ENCODE measurements at regions not wholly inside any gene's neighbourhood (a gene's known extent, or its start where the extent isn't known, plus 50 kb on each side); places are given as distances from the start of the nearest gene placed in this dataset.

DNA sequence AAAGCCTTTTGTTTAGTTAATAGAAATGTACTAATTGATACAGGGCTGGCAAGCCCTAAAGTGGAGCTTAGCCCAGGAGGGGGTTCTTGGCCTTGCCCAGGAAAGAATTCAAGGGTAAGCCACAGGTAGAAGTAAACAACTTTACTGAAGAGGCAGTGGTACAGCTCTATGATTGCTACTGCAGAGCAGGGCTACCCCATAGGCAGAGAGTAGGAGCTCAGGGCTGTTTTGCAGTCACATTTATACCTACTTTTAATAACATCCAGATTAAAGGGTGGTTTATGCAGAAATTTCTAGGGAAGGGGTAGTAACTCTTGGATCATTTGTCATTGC is 680.4 kb upstream of the GJE1 start:
- no peak overlapping the region for H3K4me3 ChIP-seq (ENCODE audit: low read depth, low read length)
- no peak for DNase-seq (ENCODE audit: low read depth)
- TF ChIP-seq, protein P1, sequence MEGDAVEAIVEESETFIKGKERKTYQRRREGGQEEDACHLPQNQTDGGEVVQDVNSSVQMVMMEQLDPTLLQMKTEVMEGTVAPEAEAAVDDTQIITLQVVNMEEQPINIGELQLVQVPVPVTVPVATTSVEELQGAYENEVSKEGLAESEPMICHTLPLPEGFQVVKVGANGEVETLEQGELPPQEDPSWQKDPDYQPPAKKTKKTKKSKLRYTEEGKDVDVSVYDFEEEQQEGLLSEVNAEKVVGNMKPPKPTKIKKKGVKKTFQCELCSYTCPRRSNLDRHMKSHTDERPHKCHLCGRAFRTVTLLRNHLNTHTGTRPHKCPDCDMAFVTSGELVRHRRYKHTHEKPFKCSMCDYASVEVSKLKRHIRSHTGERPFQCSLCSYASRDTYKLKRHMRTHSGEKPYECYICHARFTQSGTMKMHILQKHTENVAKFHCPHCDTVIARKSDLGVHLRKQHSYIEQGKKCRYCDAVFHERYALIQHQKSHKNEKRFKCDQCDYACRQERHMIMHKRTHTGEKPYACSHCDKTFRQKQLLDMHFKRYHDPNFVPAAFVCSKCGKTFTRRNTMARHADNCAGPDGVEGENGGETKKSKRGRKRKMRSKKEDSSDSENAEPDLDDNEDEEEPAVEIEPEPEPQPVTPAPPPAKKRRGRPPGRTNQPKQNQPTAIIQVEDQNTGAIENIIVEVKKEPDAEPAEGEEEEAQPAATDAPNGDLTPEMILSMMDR (IDR thresholded peaks at IDR 0.05; ENCODE audit: control insufficient read depth, extremely low read depth, insufficient read depth) = no peak

DNA sequence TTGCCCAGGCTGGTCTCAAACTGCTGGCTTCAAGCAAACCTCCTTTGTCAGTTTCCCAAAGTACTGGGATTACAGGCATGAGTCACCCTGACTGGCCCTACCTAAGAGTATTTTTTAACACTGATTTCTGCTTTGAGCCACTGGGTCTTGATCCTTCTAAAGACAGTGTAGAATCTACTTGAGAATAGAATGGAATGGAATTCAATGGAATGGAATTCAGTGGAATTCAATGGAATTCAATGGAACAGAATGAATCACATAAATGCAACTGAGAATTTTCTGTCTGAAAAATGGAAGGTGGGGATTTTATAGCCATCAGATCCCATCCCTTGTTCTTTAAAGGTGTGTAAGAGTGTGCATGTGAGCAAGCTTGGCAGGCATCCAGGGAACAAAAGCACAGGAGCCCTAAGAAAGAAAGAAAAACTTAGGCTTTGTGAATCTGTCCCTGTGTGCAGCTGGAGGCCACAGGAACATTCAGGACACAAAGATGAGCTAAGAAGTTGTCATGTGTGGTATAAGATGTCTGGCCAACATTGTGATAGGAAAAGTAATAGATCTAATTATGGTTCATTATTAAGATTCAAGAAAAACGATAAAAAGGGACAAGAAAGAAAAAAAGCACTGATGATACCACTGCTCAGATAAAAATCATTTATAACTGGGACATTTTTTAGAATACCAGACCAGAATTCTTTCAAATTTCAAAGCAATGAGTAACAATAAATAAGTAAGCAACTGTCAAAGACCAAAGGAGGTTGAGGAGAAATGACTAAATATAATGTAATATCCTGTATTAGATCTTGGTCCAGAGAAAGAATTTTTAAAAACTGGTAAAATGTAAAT is 681.0 kb upstream of the GJE1 start:
- H3K4me3 ChIP-seq (ENCODE audit: low read depth, low read length) = no peak overlapping the region

DNA sequence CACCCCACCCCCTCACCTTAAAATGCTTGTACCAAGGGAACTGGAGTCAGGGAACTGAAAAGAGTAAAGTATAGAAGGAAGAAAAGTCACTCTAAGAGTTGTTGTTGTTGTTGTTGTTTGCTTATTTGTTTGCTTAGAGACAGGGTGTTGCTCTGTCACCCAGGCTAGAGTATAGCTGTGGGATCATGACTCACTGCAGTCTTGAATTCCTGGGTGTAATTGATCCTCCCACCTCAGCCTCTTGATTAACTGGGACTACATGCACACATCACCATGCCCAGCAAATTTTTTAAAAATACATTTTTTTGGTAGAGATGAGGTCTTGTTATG is 681.6 kb upstream of the GJE1 start:
- H3K4me3 ChIP-seq (ENCODE audit: low read depth, low read length) = no peak overlapping the region
- TF ChIP-seq, protein P1 (IDR thresholded peaks at IDR 0.05; ENCODE audit: control insufficient read depth, extremely low read depth, insufficient read depth) = no peak
- no peak for DNase-seq (ENCODE audit: low read depth)

More for the DNA sequence above, 681.0 kb upstream of the GJE1 start:
- TF ChIP-seq, protein P1 (IDR thresholded peaks at IDR 0.05; ENCODE audit: control insufficient read depth, extremely low read depth, insufficient read depth) = no peak
- no peak for DNase-seq (ENCODE audit: low read depth)

GRCh38 chr6:141445928-141446628 is 686.6 kb upstream of the GJE1 start:
- TF ChIP-seq, protein P1 (IDR thresholded peaks at IDR 0.05; ENCODE audit: control insufficient read depth, extremely low read depth, insufficient read depth) = no peak
- H3K4me3 ChIP-seq (ENCODE audit: low read depth, low read length) = no peak overlapping the region
- DNase-seq (ENCODE audit: low read depth) = no peak

GRCh38 chr6:141443668-141444289 is 688.9 kb upstream of the GJE1 start:
- no peak overlapping the region for H3K4me3 ChIP-seq (ENCODE audit: low read depth, low read length)
- TF ChIP-seq, protein P1 (IDR thresholded peaks at IDR 0.05; ENCODE audit: control insufficient read depth, extremely low read depth, insufficient read depth) = no peak
- DNase-seq (ENCODE audit: low read depth) = no peak

GRCh38 chr6:141443032-141443431 is 689.7 kb upstream of the GJE1 start:
- TF ChIP-seq, protein P1 (IDR thresholded peaks at IDR 0.05; ENCODE audit: control insufficient read depth, extremely low read depth, insufficient read depth) = no peak
- no peak overlapping the region for H3K4me3 ChIP-seq (ENCODE audit: low read depth, low read length)
- no peak for DNase-seq (ENCODE audit: low read depth)
